IMR-90 (cell line): ENCODE measurements at regions not wholly inside any gene's neighbourhood (a gene's known extent, or its start where the extent isn't known, plus 50 kb on each side); places are given as distances from the start of the nearest gene placed in this dataset.
A peak's percentile ranks its signal among the peaks of the same experiment; 100 is the strongest.

Source experiments
- ATAC-seq: fragments of 200-7000 bp; cut with Tn5 transposase; 2 replicates; pipeline ENCODE4 v1.9.1; 2020; ENCODE audit warnings: low read depth, mild to moderate bottlenecking, moderate library complexity
- BruUV-seq: library from RNA; stranded (reverse); fragments of 400-500 nt; replicated peaks from 2 replicates; lab custom pipeline; 2021; lab: Mats Ljungman, UMichigan
- CTCF ChIA-PET: fragments of 300-600 bp; formaldehyde crosslinking; extraction: SDS; loops from one replicate; lab custom pipeline; 2021; ENCODE audit warnings: antibody characterized with exemption; lab: Yijun Ruan, JAX
- POLR2A ChIA-PET: fragments of 300-600 bp; sonication (Branson Sonifier 250); formaldehyde crosslinking; loops from one replicate; lab custom pipeline; 2022; ENCODE audit warnings: antibody characterized with exemption; ENCODE audit not compliant: unreplicated experiment; lab: Charles Lee
- DNase-seq: peaks from one replicate; pipeline ENCODE4 v3.0.0; 2013
- H2AFZ ChIP-seq: replicated peaks from 2 replicates; pipeline ENCODE3; 2013; ENCODE audit warnings: low read length, mild to moderate bottlenecking; ENCODE audit not compliant: poor library complexity
- H2AK5ac ChIP-seq: 2 replicates; pipeline ENCODE4 v1.6.1; 2013; ENCODE audit warnings: low read depth, low read length, inconsistent platforms
- H2AK9ac ChIP-seq: replicated peaks from 2 replicates; pipeline ENCODE3; 2013; ENCODE audit warnings: mild to moderate bottlenecking, low read depth, low read length, moderate library complexity; ENCODE audit not compliant: poor library complexity
- H2BK120ac ChIP-seq: 2 replicates; pipeline ENCODE4 v1.6.1; 2013; ENCODE audit warnings: low read depth, low read length, inconsistent platforms
- H2BK15ac ChIP-seq: 3 replicates; pipeline ENCODE4 v1.6.1; 2013; ENCODE audit warnings: low read depth, low read length, inconsistent platforms
- H2BK20ac ChIP-seq: 2 replicates; pipeline ENCODE4 v1.6.1; 2013; ENCODE audit warnings: low read depth, mild to moderate bottlenecking, inconsistent platforms, low read length, moderate library complexity
- H2BK5ac ChIP-seq: 2 replicates; pipeline ENCODE4 v1.6.1; 2013; ENCODE audit warnings: mild to moderate bottlenecking, low read depth, low read length, inconsistent platforms; ENCODE audit not compliant: poor library complexity, severe bottlenecking
- H3K14ac ChIP-seq: replicated peaks from 2 replicates; pipeline ENCODE4 v1.6.1; 2013; ENCODE audit warnings: low read depth, low read length, inconsistent platforms
- H3K18ac ChIP-seq: 2 replicates; pipeline ENCODE4 v1.6.1; 2013; ENCODE audit warnings: low read depth, low read length, control low read depth
- H3K23ac ChIP-seq: 2 replicates; pipeline ENCODE4 v1.6.1; 2013; ENCODE audit warnings: low read depth, low read length, inconsistent platforms
- H3K27ac ChIP-seq: 2 replicates; pipeline ENCODE4 v1.5.1; 2013; ENCODE audit warnings: mild to moderate bottlenecking, control low read depth, low read length; ENCODE audit not compliant: insufficient read depth
- H3K27me3 ChIP-seq: 2 replicates; pipeline ENCODE4 v1.6.1; 2013; ENCODE audit warnings: low read length; ENCODE audit not compliant: control insufficient read depth, insufficient read depth
- H3K36me3 ChIP-seq: 2 replicates; pipeline ENCODE4 v1.6.1; 2013; ENCODE audit warnings: low read length, mixed read lengths; ENCODE audit not compliant: control insufficient read depth, insufficient read depth
- H3K4ac ChIP-seq: 2 replicates; pipeline ENCODE4 v1.6.1; 2013; ENCODE audit warnings: low read depth, low read length, inconsistent platforms
- H3K4me1 ChIP-seq: 2 replicates; pipeline ENCODE4 v1.6.1; 2013; ENCODE audit warnings: low read length, mixed read lengths; ENCODE audit not compliant: control insufficient read depth, insufficient read depth
- H3K4me2 ChIP-seq: 2 replicates; pipeline ENCODE4 v1.6.1; 2013; ENCODE audit warnings: low read depth, mild to moderate bottlenecking, control low read depth, low read length, moderate library complexity
- H3K4me3 ChIP-seq: 2 replicates; pipeline ENCODE4 v1.5.1; 2013; ENCODE audit warnings: low read depth, mild to moderate bottlenecking, control low read depth, low read length, moderate library complexity; ENCODE audit not compliant: insufficient read depth
- H3K56ac ChIP-seq: 2 replicates; pipeline ENCODE4 v1.6.1; 2013; ENCODE audit warnings: low read length, inconsistent platforms; ENCODE audit not compliant: insufficient read depth; ENCODE audit errors: extremely low read depth
- H3K79me1 ChIP-seq, 2 experiments: 2 replicates each; pipeline ENCODE4 v1.6.1; 2013; ENCODE audit warnings: low read length in 2 of 2, inconsistent platforms in 1 of 2, low read depth in 1 of 2
- H3K9ac ChIP-seq: 2 replicates; pipeline ENCODE4 v1.6.1; 2013; ENCODE audit warnings: low read depth, low read length, control low read depth
- H3K9me1 ChIP-seq: 2 replicates; pipeline ENCODE4 v1.6.1; 2013; ENCODE audit warnings: low read length, inconsistent platforms; ENCODE audit not compliant: insufficient read depth
- H3K9me3 ChIP-seq: 2 replicates; pipeline ENCODE4 v1.6.1; 2013; ENCODE audit warnings: low read length; ENCODE audit not compliant: control insufficient read depth, insufficient read depth
- H4K20me1 ChIP-seq: 2 replicates; pipeline ENCODE4 v1.6.1; 2013; ENCODE audit warnings: low read length, inconsistent platforms; ENCODE audit not compliant: insufficient read depth
- H4K5ac ChIP-seq: 2 replicates; pipeline ENCODE4 v1.6.1; 2013; ENCODE audit warnings: mild to moderate bottlenecking, low read depth, low read length, control low read depth
- H4K8ac ChIP-seq, 2 experiments: 2 replicates each; pipeline ENCODE4 v1.6.1; 2013; ENCODE audit warnings: low read depth in 2 of 2, low read length in 2 of 2, control low read depth in 1 of 2, inconsistent platforms in 1 of 2
- H4K91ac ChIP-seq: 2 replicates; pipeline ENCODE4 v1.6.1; 2013; ENCODE audit warnings: low read depth, low read length, inconsistent platforms; ENCODE audit not compliant: insufficient read depth
- CTCF ChIP-seq: conservative IDR thresholded peaks from 2 replicates; pipeline ENCODE4 v1.5.1; 2012; ENCODE audit warnings: mild to moderate bottlenecking, low read depth, low read length, improper control_type of control experiment
- MAZ ChIP-seq: IDR thresholded peaks from 2 replicates; pipeline ENCODE4 v1.6.1; 2012; ENCODE audit warnings: low read depth, mild to moderate bottlenecking, low read length, improper control_type of control experiment, moderate library complexity, borderline replicate concordance
- WGBS, 2 experiments: methylation state at CpG; one replicate each; pipeline versions ENCODE4 v1.1.5 to v1.1.7; 2013; ENCODE audit warnings: missing lambda C conversion rate in 2 of 2; ENCODE audit not compliant: insufficient read length in 1 of 2; ENCODE audit errors: extremely low coverage in 2 of 2; 5-methylcytosine and 5-hydroxymethylcytosine counted together
- dilution Hi-C: fragments of 300-500 bp; cut with HindIII; formaldehyde crosslinking; loops from one replicate; pipeline ENCODE4 v1.14.3; 2018; ENCODE audit warnings: low sequenced_read_pairs; ENCODE audit not compliant: unreplicated experiment
- in situ Hi-C: fragments of 300-500 bp; cut with MboI; formaldehyde crosslinking; loops from 3 replicates; pipeline ENCODE4 v1.14.3; 2019; ENCODE audit warnings: low sequenced_read_pairs, inconsistent platforms, mixed read lengths
- intact Hi-C: fragments of 100-400 bp; cut with micrococcal nuclease; formaldehyde crosslinking; loops from 2 replicates; pipeline ENCODE4 v1.10.0; 2022

- H3K9me3 ChIP-seq = no peaks in the 10 kb centered on the region
- no peak overlapping the region for H2BK120ac ChIP-seq
- no peak overlapping the region for H3K27ac ChIP-seq
- no peaks in the 10 kb centered on the region for H4K20me1 ChIP-seq
- intact Hi-C loops = no loop called here
- H3K23ac ChIP-seq = no peak overlapping the region
- H3K36me3 ChIP-seq = no peaks in the 10 kb centered on the region
- H2AFZ ChIP-seq = no peak overlapping the region
- H2BK20ac ChIP-seq = no peak overlapping the region
- no TSS peak for BruUV-seq
- H4K91ac ChIP-seq = no peak overlapping the region
- no peak overlapping the region for H3K4ac ChIP-seq
- no peak overlapping the region for H4K8ac ChIP-seq
- TF ChIP-seq CTCF (no peak), MAZ (no peak)
- H3K27me3 ChIP-seq = no peaks in the 10 kb centered on the region
- no peak overlapping the region for H2AK5ac ChIP-seq
- no peak overlapping the region for H4K5ac ChIP-seq
- H3K4me2 ChIP-seq = no peak overlapping the region
- no peak overlapping the region for H3K18ac ChIP-seq
- POLR2A ChIA-PET = no interaction called here
- CTCF ChIA-PET = interaction anchor here (0.6 to 1.1 kb wide), 3 partner anchors 9 to 160 kb away, joined by 3 read pairs; no protein-coding TSS in a partner anchor
- H3K4me1 ChIP-seq = peaks cover 5% of the 10 kb centered on the region
- DNase-seq (peak; percentile 36), ATAC-seq (peak; percentile 75)
- in situ Hi-C loops = no loop called here
- H3K9ac ChIP-seq = no peak overlapping the region
- H2BK5ac ChIP-seq = no peak overlapping the region
- H3K14ac ChIP-seq = no peak overlapping the region
- no peak overlapping the region for H3K56ac ChIP-seq
- no peak overlapping the region for H2AK9ac ChIP-seq
- dilution Hi-C loops = no loop called here
- H3K79me1 ChIP-seq = no peaks in the 10 kb centered on the region
- no peak overlapping the region for H3K4me3 ChIP-seq
- no peak overlapping the region for H2BK15ac ChIP-seq
- H3K9me1 ChIP-seq = no peaks in the 10 kb centered on the region
- WGBS, 2 experiments = no CpG with 5 or more reads among the region's 3 CpGs
Measured at GRCh38 chr15:95417761-95418160, 912.7 kb upstream of the NR2F2 start.
